Hepatocyte (in vitro differentiated cells): ENCODE measurements at regions not wholly inside any gene's neighbourhood (a gene's known extent, or its start where the extent isn't known, plus 50 kb on each side); places are given as distances from the start of the nearest gene placed in this dataset.

Source experiments
- DNase-seq: peaks from one replicate; pipeline ENCODE4 v3.0.0-alpha.2; 2016; ENCODE audit warnings: low spot score
- H2AFZ ChIP-seq: fragments of 200-600 bp; sonication (generic); 2 replicates; pipeline ENCODE4 v1.6.0; 2016; ENCODE audit warnings: antibody characterized with exemption, mild to moderate bottlenecking
- H3K27ac ChIP-seq: fragments of 200-600 bp; sonication (generic); 2 replicates; pipeline ENCODE4 v1.5.1; 2016; ENCODE audit warnings: mild to moderate bottlenecking
- H3K27me3 ChIP-seq: fragments of 200-600 bp; sonication (generic); 2 replicates; pipeline ENCODE4 v1.6.1; 2016
- H3K36me3 ChIP-seq: fragments of 200-600 bp; sonication (generic); replicated peaks from 2 replicates; pipeline ENCODE4 v1.5.1; 2016; ENCODE audit warnings: low read depth; ENCODE audit not compliant: insufficient read depth
- H3K4me1 ChIP-seq: fragments of 200-600 bp; sonication (generic); 2 replicates; pipeline ENCODE4 v1.5.1; 2016; ENCODE audit warnings: mild to moderate bottlenecking, moderate library complexity; ENCODE audit not compliant: insufficient read depth
- H3K4me2 ChIP-seq: fragments of 200-600 bp; sonication (generic); 2 replicates; pipeline ENCODE4 v1.6.0; 2016
- H3K4me3 ChIP-seq: fragments of 200-600 bp; sonication (generic); 2 replicates; pipeline ENCODE4 v1.5.1; 2016; ENCODE audit warnings: mild to moderate bottlenecking
- H3K79me2 ChIP-seq: fragments of 200-600 bp; sonication (generic); 2 replicates; pipeline ENCODE4 v1.6.0; 2017; ENCODE audit warnings: mild to moderate bottlenecking
- H3K9me2 ChIP-seq: fragments of 200-600 bp; sonication (generic); replicated peaks from 2 replicates; pipeline ENCODE4 v1.6.0; 2017; ENCODE audit warnings: mild to moderate bottlenecking; ENCODE audit not compliant: insufficient read depth
- H3K9me3 ChIP-seq: fragments of 200-600 bp; sonication (generic); 2 replicates; pipeline ENCODE4 v1.5.1; 2016; ENCODE audit warnings: low read depth, mild to moderate bottlenecking
- H4K20me1 ChIP-seq: fragments of 200-600 bp; sonication (generic); 2 replicates; pipeline ENCODE4 v1.6.0; 2016; ENCODE audit warnings: mild to moderate bottlenecking; ENCODE audit not compliant: insufficient read depth, poor library complexity, severe bottlenecking
- CTCF ChIP-seq: fragments of 200-600 bp; sonication (generic); IDR thresholded peaks from 2 replicates; pipeline ENCODE4 v1.5.1; 2016; ENCODE audit warnings: antibody characterized with exemption, mild to moderate bottlenecking; ENCODE audit not compliant: poor library complexity
- EZH2 ChIP-seq: fragments of 200-600 bp; sonication (generic); IDR thresholded peaks from 2 replicates; pipeline ENCODE4 v1.6.1; 2016; ENCODE audit warnings: antibody characterized with exemption, mild to moderate bottlenecking, borderline replicate concordance
- EZH2phosphoT487 ChIP-seq: fragments of 200-600 bp; sonication (generic); IDR thresholded peaks from one replicate; pipeline ENCODE4 v1.6.1; 2018; ENCODE audit warnings: antibody characterized with exemption, mild to moderate bottlenecking, low read depth, moderate library complexity; ENCODE audit not compliant: unreplicated experiment, severe bottlenecking
- WGBS: methylation state at CpG from one replicate; pipeline ENCODE4 v1.1.6; 2016; ENCODE audit warnings: low lambda C conversion rate; ENCODE audit errors: missing lambda C conversion rate; 5-methylcytosine and 5-hydroxymethylcytosine counted together

GRCh38 chr2:49770919-49771318, 616.6 kb upstream of the FSHR start:
- no peaks in the 10 kb centered on the region for H3K79me2 ChIP-seq
- H3K27me3 ChIP-seq = no peaks in the 10 kb centered on the region
- WGBS = 44% methylated on average over 4 of the region's 4 CpGs
- H3K36me3 ChIP-seq = no peaks in the 10 kb centered on the region
- H4K20me1 ChIP-seq = no peaks in the 10 kb centered on the region
- no peak overlapping the region for H3K27ac ChIP-seq
- H3K9me2 ChIP-seq = no peaks in the 10 kb centered on the region
- peak; percentile 75 for DNase-seq
- H2AFZ ChIP-seq = no peak overlapping the region
- H3K4me3 ChIP-seq = no peak overlapping the region
- no peaks in the 10 kb centered on the region for H3K4me1 ChIP-seq
- TF ChIP-seq EZH2 (no peak), EZH2phosphoT487 (no peak), CTCF (peak; percentile 71)
- no peaks in the 10 kb centered on the region for H3K9me3 ChIP-seq
- H3K4me2 ChIP-seq = no peak overlapping the region

GRCh38 chr2:49767316-49767715, 613.0 kb upstream of the FSHR start:
- no peaks in the 10 kb centered on the region for H4K20me1 ChIP-seq
- H3K9me2 ChIP-seq = no peaks in the 10 kb centered on the region
- no peak overlapping the region for H3K4me3 ChIP-seq
- no peak overlapping the region for H3K4me2 ChIP-seq
- DNase-seq = no peak
- no peaks in the 10 kb centered on the region for H3K36me3 ChIP-seq
- no peaks in the 10 kb centered on the region for H3K79me2 ChIP-seq
- H3K9me3 ChIP-seq = no peaks in the 10 kb centered on the region
- H3K27ac ChIP-seq = no peak overlapping the region
- TF ChIP-seq CTCF (no peak), EZH2 (no peak), EZH2phosphoT487 (no peak)
- WGBS = 74% methylated on average over 3 of the region's 3 CpGs
- H2AFZ ChIP-seq = no peak overlapping the region
- no peaks in the 10 kb centered on the region for H3K4me1 ChIP-seq
- H3K27me3 ChIP-seq = no peaks in the 10 kb centered on the region

- DNase-seq = no peak
- H3K27ac ChIP-seq = no peak overlapping the region
- H3K4me1 ChIP-seq = no peaks in the 10 kb centered on the region
- no peak overlapping the region for H3K4me3 ChIP-seq
- no peaks in the 10 kb centered on the region for H3K79me2 ChIP-seq
- WGBS = no CpG with 5 or more reads among the region's 3 CpGs
- H3K9me3 ChIP-seq = no peaks in the 10 kb centered on the region
- no peaks in the 10 kb centered on the region for H3K27me3 ChIP-seq
- no peaks in the 10 kb centered on the region for H3K9me2 ChIP-seq
- H4K20me1 ChIP-seq = no peaks in the 10 kb centered on the region
- H3K4me2 ChIP-seq = no peak overlapping the region
- TF ChIP-seq EZH2 (no peak), EZH2phosphoT487 (no peak), CTCF (no peak)
- no peak overlapping the region for H2AFZ ChIP-seq
- no peaks in the 10 kb centered on the region for H3K36me3 ChIP-seq
These were observed 601.5 kb upstream of the FSHR start for GRCh38 chr2:49755777-49756176.

- DNase-seq = no peak
- 87% methylated on average over 3 of the region's 3 CpGs for WGBS
- no peaks in the 10 kb centered on the region for H3K9me3 ChIP-seq
- TF ChIP-seq EZH2 = no peak
- no peak for TF ChIP-seq CTCF
- no peak for TF ChIP-seq EZH2phosphoT487
- H3K27ac ChIP-seq = no peak overlapping the region
- H3K4me1 ChIP-seq = no peaks in the 10 kb centered on the region
- no peak overlapping the region for H2AFZ ChIP-seq
- no peaks in the 10 kb centered on the region for H4K20me1 ChIP-seq
- H3K4me2 ChIP-seq = no peak overlapping the region
- H3K27me3 ChIP-seq = no peaks in the 10 kb centered on the region
- no peaks in the 10 kb centered on the region for H3K79me2 ChIP-seq
- H3K4me3 ChIP-seq = no peak overlapping the region
- no peaks in the 10 kb centered on the region for H3K9me2 ChIP-seq
- no peaks in the 10 kb centered on the region for H3K36me3 ChIP-seq
These were observed 600.1 kb upstream of the FSHR start for GRCh38 chr2:49754381-49754780.
